22Rv1 (cell line): ENCODE measurements at regions not wholly inside any gene's neighbourhood (a gene's known extent, or its start where the extent isn't known, plus 50 kb on each side); places are given as distances from the start of the nearest gene placed in this dataset.

Experiments
- CTCF ChIP-seq: fragments of 450-650 bp; IDR thresholded peaks from 2 replicates; pipeline ENCODE4 v1.5.1; 2017; ENCODE audit warnings: mild to moderate bottlenecking
- ZFX ChIP-seq: fragments of 450-650 bp; IDR thresholded peaks from 2 replicates; pipeline ENCODE4 v1.6.1; 2017; ENCODE audit warnings: antibody characterized with exemption, borderline replicate concordance

DNA sequence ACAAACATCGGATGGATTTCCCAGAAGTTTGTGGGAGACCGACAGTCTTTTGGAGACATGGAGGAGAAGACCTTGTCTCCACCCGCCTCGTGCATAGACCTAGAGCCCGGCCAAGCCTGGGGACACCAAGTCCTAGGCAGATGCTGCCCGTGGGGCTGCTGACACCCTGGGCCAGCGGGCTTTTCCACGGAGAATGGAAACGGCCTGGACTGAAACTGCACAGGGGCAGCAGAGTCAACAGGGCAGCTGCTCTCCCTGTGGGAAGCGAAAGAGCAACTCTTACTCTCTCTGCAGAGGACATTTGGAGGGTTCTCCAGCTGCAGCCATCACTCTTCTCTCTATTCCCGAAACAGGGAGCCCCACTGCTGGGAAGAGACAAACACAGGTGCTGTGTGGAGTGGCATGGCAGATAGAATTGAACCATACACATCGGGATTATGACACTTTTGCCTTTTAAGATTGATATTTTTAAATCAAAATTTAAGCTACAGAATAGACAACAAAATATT is 401.2 kb downstream of the THBS2 start:
- no peak for TF ChIP-seq ZFX
- no peak for TF ChIP-seq CTCF
